Trophoblast cell (in vitro differentiated cells and primary cell): ENCODE measurements at regions not wholly inside any gene's neighbourhood (a gene's known extent, or its start where the extent isn't known, plus 50 kb on each side); places are given as distances from the start of the nearest gene placed in this dataset.

Source experiments
- DNase-seq, 2 donors: peaks; one replicate each; pipeline ENCODE4 v3.0.0-alpha.2; 2016
- H2AFZ ChIP-seq: 2 replicates; pipeline ENCODE4 v1.6.1; 2013; ENCODE audit warnings: low read length, moderate library complexity, mild to moderate bottlenecking; ENCODE audit not compliant: insufficient read depth, poor library complexity
- H2AK5ac ChIP-seq: 2 replicates; pipeline ENCODE4 v1.6.1; 2013; ENCODE audit warnings: mild to moderate bottlenecking, low read length
- H2BK120ac ChIP-seq: 2 replicates; pipeline ENCODE4 v1.6.1; 2013; ENCODE audit warnings: low read length, mild to moderate bottlenecking, moderate library complexity; ENCODE audit not compliant: insufficient read depth, poor library complexity
- H2BK12ac ChIP-seq: 2 replicates; pipeline ENCODE4 v1.6.1; 2013; ENCODE audit warnings: mild to moderate bottlenecking, low read length, moderate library complexity
- H2BK5ac ChIP-seq: 2 replicates; pipeline ENCODE4 v1.6.1; 2013; ENCODE audit warnings: low read length, low read depth, moderate library complexity, mild to moderate bottlenecking; ENCODE audit not compliant: poor library complexity
- H3K14ac ChIP-seq: 2 replicates; pipeline ENCODE4 v1.6.1; 2013; ENCODE audit warnings: mild to moderate bottlenecking, low read length
- H3K18ac ChIP-seq: 2 replicates; pipeline ENCODE4 v1.6.1; 2013; ENCODE audit warnings: mild to moderate bottlenecking, low read length
- H3K23ac ChIP-seq: 2 replicates; pipeline ENCODE4 v1.6.1; 2013; ENCODE audit warnings: low read length
- H3K27ac ChIP-seq: 2 replicates; pipeline ENCODE4 v1.5.1; 2013; ENCODE audit warnings: low read depth, mild to moderate bottlenecking, inconsistent platforms, low read length, moderate library complexity
- H3K27me3 ChIP-seq: 2 replicates; pipeline ENCODE4 v1.6.1; 2013; ENCODE audit warnings: inconsistent platforms, mild to moderate bottlenecking, low read length, moderate library complexity; ENCODE audit not compliant: insufficient read depth
- H3K36me3 ChIP-seq, 2 experiments: 1 replicate in 1 of 2; 2 replicates in 1 of 2; pipeline ENCODE4 v1.6.1; 2013; ENCODE audit warnings: low read length in 2 of 2, mild to moderate bottlenecking in 2 of 2, moderate library complexity in 1 of 2; ENCODE audit not compliant: insufficient read depth in 2 of 2, control insufficient read depth in 1 of 2
- H3K4ac ChIP-seq: 2 replicates; pipeline ENCODE4 v1.6.1; 2013; ENCODE audit warnings: low read depth, mild to moderate bottlenecking, low read length, moderate library complexity
- H3K4me1 ChIP-seq, 2 experiments: 1 replicate in 1 of 2; 2 replicates in 1 of 2; pipeline ENCODE4 v1.6.1; 2013; ENCODE audit warnings: low read length in 2 of 2, mild to moderate bottlenecking in 2 of 2, moderate library complexity in 1 of 2; ENCODE audit not compliant: insufficient read depth in 2 of 2, control insufficient read depth in 1 of 2
- H3K4me2 ChIP-seq: 2 replicates; pipeline ENCODE4 v1.6.1; 2013; ENCODE audit warnings: inconsistent platforms, mild to moderate bottlenecking, low read length, moderate library complexity
- H3K4me3 ChIP-seq: 2 replicates; pipeline ENCODE4 v1.5.1; 2013; ENCODE audit warnings: mild to moderate bottlenecking, low read depth, low read length, inconsistent platforms
- H3K79me1 ChIP-seq: one replicate; pipeline ENCODE4 v1.6.1; 2013; ENCODE audit warnings: low read length
- H3K79me2 ChIP-seq: 2 replicates; pipeline ENCODE4 v1.6.1; 2013; ENCODE audit warnings: low read length, mild to moderate bottlenecking; ENCODE audit not compliant: control insufficient read depth, insufficient read depth, poor library complexity
- H3K9ac ChIP-seq: 2 replicates; pipeline ENCODE4 v1.6.1; 2013; ENCODE audit warnings: mild to moderate bottlenecking, low read length
- H3K9me3 ChIP-seq: 2 replicates; pipeline ENCODE4 v1.6.1; 2013; ENCODE audit warnings: low read depth, mild to moderate bottlenecking, control low read depth, inconsistent platforms, low read length; ENCODE audit not compliant: insufficient read depth
- H4K12ac ChIP-seq: 2 replicates; pipeline ENCODE4 v1.6.1; 2013; ENCODE audit warnings: low read depth, mild to moderate bottlenecking, low read length, moderate library complexity
- H4K8ac ChIP-seq: 2 replicates; pipeline ENCODE4 v1.6.1; 2013; ENCODE audit warnings: low read depth, mild to moderate bottlenecking, low read length, moderate library complexity
- H4K91ac ChIP-seq: one replicate; pipeline ENCODE4 v1.6.1; 2013; ENCODE audit warnings: low read depth, mild to moderate bottlenecking, low read length, moderate library complexity
- WGBS: extraction: QIAGEN DNeasy Blood & Tissue Kit; methylation state at CpG from one replicate; pipeline ENCODE4 v1.1.7; 2013; ENCODE audit warnings: missing lambda C conversion rate; ENCODE audit not compliant: insufficient read length, insufficient coverage; ENCODE audit errors: extremely low coverage; 5-methylcytosine and 5-hydroxymethylcytosine counted together

DNA sequence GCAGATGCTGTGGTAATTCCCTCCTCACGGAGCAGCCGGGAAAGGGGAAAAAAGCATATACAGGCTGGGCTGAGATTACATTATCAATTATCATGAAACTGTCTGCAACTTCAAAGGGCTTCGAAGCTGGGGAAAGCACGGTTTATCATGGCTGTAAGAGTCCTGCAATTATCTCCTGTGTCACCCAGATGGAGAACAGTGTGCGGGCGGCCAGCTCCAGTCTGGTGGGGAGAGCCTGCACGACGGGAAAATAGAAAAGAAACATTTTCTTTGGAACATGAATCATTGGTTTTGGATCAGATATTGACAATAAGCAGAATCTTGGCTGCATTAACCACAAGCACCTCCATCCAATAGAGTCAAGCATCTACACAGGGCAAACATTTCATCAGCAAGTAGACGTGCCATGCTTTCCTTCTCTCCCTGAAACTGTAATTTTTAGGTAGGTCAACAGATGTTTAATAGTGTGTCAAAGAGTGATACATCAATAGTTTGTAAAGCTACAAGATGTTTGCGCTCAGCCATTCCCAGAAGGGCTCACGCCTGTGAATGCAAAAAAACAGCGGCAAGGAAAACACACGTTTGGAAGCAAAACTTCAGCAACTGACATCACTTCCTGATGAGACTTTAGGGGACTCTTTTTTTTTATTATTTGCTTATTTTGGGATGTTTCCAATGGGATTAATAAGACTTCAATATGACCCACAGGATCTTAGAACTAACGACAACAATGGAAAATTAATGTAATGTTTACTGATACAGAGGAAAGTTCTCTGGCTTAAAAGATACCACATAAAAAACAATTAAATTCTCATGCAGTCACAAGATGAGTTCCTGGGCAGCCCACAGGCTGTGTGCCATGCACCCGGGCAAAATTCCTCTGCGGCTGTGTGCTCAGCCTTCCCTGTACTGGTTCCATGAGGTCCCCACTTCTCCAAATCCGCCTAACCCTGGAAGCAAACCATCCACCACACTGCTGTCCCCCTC, 111.0 kb upstream of the SALL3 start:
- Histone ChIP-seq H4K12ac (no peak overlapping the region), H2BK120ac (no peak overlapping the region), H3K4me2 (no peak overlapping the region), H3K14ac (no peak overlapping the region), H3K4me3 (no peak overlapping the region), H3K23ac (no peak overlapping the region), H3K4ac (no peak overlapping the region), H3K27me3 (no peaks in the 10 kb centered on the region), H3K36me3 (no peaks in the 10 kb centered on the region), H2BK12ac (no peak overlapping the region), H2AFZ (no peak overlapping the region), H3K18ac (no peak overlapping the region), H3K79me1 (no peaks in the 10 kb centered on the region), H3K4me1 (peaks cover 12 to 16% of the 10 kb centered on the region in 2 experiments), H2BK5ac (no peak overlapping the region), H3K9ac (no peak overlapping the region), H4K8ac (no peak overlapping the region), H3K27ac (no peak overlapping the region), H3K79me2 (no peaks in the 10 kb centered on the region), H2AK5ac (no peak overlapping the region), H3K9me3 (no peaks in the 10 kb centered on the region), H4K91ac (no peak overlapping the region)
- DNase-seq = no peak
- no CpG with 5 or more reads among the region's 17 CpGs for WGBS

DNA sequence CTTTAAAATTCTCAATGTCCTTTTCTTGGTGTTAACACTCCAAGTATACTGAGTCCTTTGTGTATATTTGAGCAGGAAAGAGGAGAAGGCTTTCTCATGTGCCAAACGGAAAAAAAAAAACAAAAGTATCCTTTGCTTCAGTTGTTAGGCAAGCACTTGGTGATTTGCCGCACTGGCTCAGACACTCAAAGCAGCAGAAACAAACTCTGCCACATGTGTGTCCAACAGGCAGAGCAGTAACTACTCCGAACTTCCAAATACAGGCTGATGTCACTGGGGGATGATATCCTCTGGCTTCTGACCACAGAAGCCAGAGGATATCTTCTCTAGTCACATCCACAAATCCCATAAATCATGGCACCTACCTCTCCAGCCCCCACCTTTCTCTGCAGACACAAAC, 108.0 kb upstream of the SALL3 start:
- no peaks in the 10 kb centered on the region for H3K36me3 ChIP-seq
- H3K18ac ChIP-seq = no peak overlapping the region
- no peaks in the 10 kb centered on the region for H3K79me1 ChIP-seq
- H2BK120ac ChIP-seq = no peak overlapping the region
- H3K27ac ChIP-seq = no peak overlapping the region
- H2BK12ac ChIP-seq = no peak overlapping the region
- no peak overlapping the region for H3K14ac ChIP-seq
- no peaks in the 10 kb centered on the region for H3K79me2 ChIP-seq
- no peak overlapping the region for H3K4ac ChIP-seq
- no peak overlapping the region for H4K12ac ChIP-seq
- no peak overlapping the region for H4K91ac ChIP-seq
- no peak overlapping the region for H4K8ac ChIP-seq
- no peaks in the 10 kb centered on the region for H3K27me3 ChIP-seq
- DNase-seq = no peak
- no peak overlapping the region for H2AK5ac ChIP-seq
- no peak overlapping the region for H3K4me3 ChIP-seq
- H2BK5ac ChIP-seq = no peak overlapping the region
- peaks cover 6% of the 10 kb centered on the region in 2 experiments for H3K4me1 ChIP-seq
- no CpG with 5 or more reads among the region's 3 CpGs for WGBS
- H3K23ac ChIP-seq = no peak overlapping the region
- no peak overlapping the region for H3K4me2 ChIP-seq
- H3K9me3 ChIP-seq = no peaks in the 10 kb centered on the region
- no peak overlapping the region for H2AFZ ChIP-seq
- no peak overlapping the region for H3K9ac ChIP-seq

DNA sequence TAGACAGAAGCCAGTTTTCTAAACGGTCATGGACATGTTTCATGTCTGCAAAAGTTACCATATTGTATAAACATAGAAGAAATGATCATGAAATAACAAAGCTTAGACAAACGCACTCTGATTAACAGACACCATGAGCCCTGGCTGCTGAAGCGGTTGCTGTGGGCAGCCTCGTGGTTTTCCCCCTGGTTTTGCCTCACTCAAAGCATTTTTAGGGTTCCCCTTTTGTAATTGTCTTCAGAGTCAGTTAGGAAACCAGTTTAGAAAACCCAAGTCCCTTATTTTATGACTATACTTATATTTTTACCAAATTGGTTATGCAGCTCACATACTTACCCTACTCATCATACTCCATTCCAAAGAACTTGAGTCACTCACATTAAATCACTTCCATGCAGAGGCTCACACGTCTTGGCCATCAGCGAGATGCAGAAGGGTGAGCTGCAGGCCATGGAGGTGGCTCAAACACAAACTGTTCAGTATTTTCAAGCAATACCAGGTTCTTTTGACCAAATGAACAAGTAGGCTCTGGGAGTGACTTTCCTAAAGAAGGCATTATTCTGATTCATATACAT, 105.6 kb upstream of the SALL3 start:
- no peak overlapping the region for H3K18ac ChIP-seq
- no peak overlapping the region for H4K91ac ChIP-seq
- H3K4me2 ChIP-seq = no peak overlapping the region
- no peak overlapping the region for H2BK12ac ChIP-seq
- peak in 1 of 2 donors; percentile 41 for DNase-seq
- H4K12ac ChIP-seq = no peak overlapping the region
- no peak overlapping the region for H3K9ac ChIP-seq
- no peaks in the 10 kb centered on the region for H3K36me3 ChIP-seq
- no peaks in the 10 kb centered on the region for H3K79me1 ChIP-seq
- H3K14ac ChIP-seq = no peak overlapping the region
- no peaks in the 10 kb centered on the region for H3K9me3 ChIP-seq
- no peak overlapping the region for H3K23ac ChIP-seq
- H2AK5ac ChIP-seq = no peak overlapping the region
- no peaks in the 10 kb centered on the region for H3K79me2 ChIP-seq
- H3K27me3 ChIP-seq = no peaks in the 10 kb centered on the region
- no peak overlapping the region for H4K8ac ChIP-seq
- H3K4me1 ChIP-seq = no peaks in the 10 kb centered on the region
- no peak overlapping the region for H2BK120ac ChIP-seq
- H2AFZ ChIP-seq = no peak overlapping the region
- H3K4me3 ChIP-seq = no peak overlapping the region
- no peak overlapping the region for H2BK5ac ChIP-seq
- no peak overlapping the region for H3K4ac ChIP-seq
- H3K27ac ChIP-seq = no peak overlapping the region
- WGBS = no CpG with 5 or more reads among the region's 6 CpGs

DNA sequence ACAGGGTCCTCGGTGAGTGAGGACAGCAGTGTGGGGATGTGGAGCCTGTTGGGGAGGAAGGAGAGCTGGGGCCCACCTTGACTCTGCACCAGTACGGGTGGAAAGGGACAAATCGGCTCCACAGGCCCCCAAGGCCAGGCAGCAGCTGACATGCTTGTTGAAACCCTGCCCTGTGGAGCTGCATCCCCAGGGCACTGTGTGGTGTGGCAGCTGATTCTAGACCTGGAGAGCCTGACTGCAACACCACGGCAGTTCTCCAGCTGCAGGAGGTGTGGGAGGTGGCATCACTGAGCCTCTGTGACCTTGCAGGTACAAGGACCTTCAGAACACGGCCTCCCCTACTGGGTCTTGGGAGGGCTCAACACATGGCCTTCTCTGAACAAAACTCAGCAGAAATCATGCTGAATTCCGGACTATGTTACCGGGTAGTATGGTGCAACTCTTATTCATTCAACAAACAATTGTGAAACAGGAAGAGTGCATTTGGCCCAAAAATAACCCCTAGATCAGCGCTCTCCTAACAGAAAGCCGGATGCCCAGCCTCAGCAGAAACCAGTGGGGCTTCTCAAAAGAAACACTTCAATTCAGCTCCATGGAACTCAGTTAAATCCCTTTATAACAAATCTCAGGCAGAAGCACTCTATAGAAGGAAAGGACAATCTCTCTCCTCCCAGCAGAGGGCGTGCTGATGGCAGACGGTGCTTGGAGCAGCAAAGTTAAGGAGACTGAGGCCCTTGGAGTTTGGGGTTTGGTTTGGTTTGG, 104.4 kb upstream of the SALL3 start:
- no peaks in the 10 kb centered on the region for H3K79me1 ChIP-seq
- no peak overlapping the region for H3K4ac ChIP-seq
- H3K4me1 ChIP-seq = no peaks in the 10 kb centered on the region
- no peak overlapping the region for H4K12ac ChIP-seq
- no peak overlapping the region for H3K14ac ChIP-seq
- H3K4me2 ChIP-seq = no peak overlapping the region
- no peak overlapping the region for H3K9ac ChIP-seq
- H2BK12ac ChIP-seq = no peak overlapping the region
- no peak overlapping the region for H3K27ac ChIP-seq
- H4K8ac ChIP-seq = no peak overlapping the region
- H2AK5ac ChIP-seq = no peak overlapping the region
- no peaks in the 10 kb centered on the region for H3K79me2 ChIP-seq
- no peak overlapping the region for H2AFZ ChIP-seq
- H3K4me3 ChIP-seq = no peak overlapping the region
- DNase-seq = peak in 1 of 2 donors; percentile 43
- no CpG with 5 or more reads among the region's 11 CpGs for WGBS
- H2BK5ac ChIP-seq = no peak overlapping the region
- H3K27me3 ChIP-seq = no peaks in the 10 kb centered on the region
- no peak overlapping the region for H2BK120ac ChIP-seq
- H4K91ac ChIP-seq = no peak overlapping the region
- no peak overlapping the region for H3K18ac ChIP-seq
- peak overlapping the region; percentile 55 for H3K23ac ChIP-seq
- no peaks in the 10 kb centered on the region for H3K9me3 ChIP-seq
- H3K36me3 ChIP-seq = no peaks in the 10 kb centered on the region
